ENCODE measurements at regions not wholly inside any gene's neighbourhood (a gene's known extent, or its start where the extent isn't known, plus 50 kb on each side); places are given as distances from the start of the nearest gene placed in this dataset.
A peak's percentile ranks its signal among the peaks of the same experiment; 100 is the strongest.

- ChIA-PET CTCF (no interaction called here), POLR2A (no interaction called here)
- Histone ChIP-seq H3K27ac (no peak overlapping the region), H3K4me1 (no peaks in the 10 kb centered on the region), H3K4me3 (no peak overlapping the region), H3K9me3 (no peaks in the 10 kb centered on the region), H3K4me2 (no peak overlapping the region)
- ATAC-seq, result no peak
- TF ChIP-seq JUN (IDR thresholded peaks at IDR 0.05) (no peak), POLR2A (IDR thresholded peaks at IDR 0.05; ENCODE audit: low read length) (no peak), CBX8 (IDR thresholded peaks at IDR 0.05) (no peak), CTCF (IDR thresholded peaks at IDR 0.05) (no peak), RCOR1 (IDR thresholded peaks at IDR 0.05; ENCODE audit: low read depth, low read length) (no peak), PBX3 (IDR thresholded peaks at IDR 0.05) (no peak), USF2 (IDR thresholded peaks at IDR 0.05) (no peak), ZC3H11A (IDR thresholded peaks at IDR 0.05) (no peak), NPAS2 (CRISPR knock-in tag; IDR thresholded peaks at IDR 0.05; ENCODE audit: borderline replicate concordance) (no peak), NR3C1 (IDR thresholded peaks at IDR 0.05) (no peak), HOXB5 (CRISPR knock-in tag; IDR thresholded peaks at IDR 0.05) (no peak), TFCP2L1 (CRISPR knock-in tag; IDR thresholded peaks at IDR 0.05) (no peak), CHD2 (IDR thresholded peaks at IDR 0.05; ENCODE audit: low read length, partially characterized antibody) (no peak), HOXB13 (CRISPR knock-in tag; IDR thresholded peaks at IDR 0.05; ENCODE audit: low read depth) (no peak), ZFP36 (IDR thresholded peaks at IDR 0.05; ENCODE audit: borderline replicate concordance, partially characterized antibody) (no peak)
- DNase-seq (ENCODE audit: low read depth in 1 of 2, low spot score in 1 of 2), result no peak
- FAIRE-seq, result no peak
These were observed 380.8 kb upstream of the CD180 start for GRCh38 chr5:67577424-67577823.

- POLR2A ChIA-PET, result no interaction called here
- no peak for FAIRE-seq
- H3K4me3 ChIP-seq, result no peak overlapping the region
- DNase-seq (ENCODE audit: low read depth in 1 of 2, low spot score in 1 of 2), result no peak
- H3K4me2 ChIP-seq, result no peak overlapping the region
- CTCF ChIA-PET, result no interaction called here
- TF ChIP-seq ESRRA (IDR thresholded peaks at IDR 0.05; ENCODE audit: borderline replicate concordance, low read length), result no peak
- no peak for TF ChIP-seq ZC3H11A (IDR thresholded peaks at IDR 0.05)
- TF ChIP-seq NR3C1 (IDR thresholded peaks at IDR 0.05), result no peak
- TF ChIP-seq PHF8 (IDR thresholded peaks at IDR 0.05; ENCODE audit: borderline replicate concordance, low read depth), result no peak
- no peak for TF ChIP-seq MAZ (IDR thresholded peaks at IDR 0.05; ENCODE audit: borderline replicate concordance, low read depth, low read length)
- TF ChIP-seq TP53 (CRISPR knock-in tag; IDR thresholded peaks at IDR 0.05), result no peak
- TF ChIP-seq RCOR1 (IDR thresholded peaks at IDR 0.05; ENCODE audit: low read depth, low read length), result no peak
- TF ChIP-seq CHD4 (IDR thresholded peaks at IDR 0.05; ENCODE audit: borderline replicate concordance), result no peak
- no peak for TF ChIP-seq CHD2 (IDR thresholded peaks at IDR 0.05; ENCODE audit: low read length, partially characterized antibody)
- no peak for TF ChIP-seq MAX (IDR thresholded peaks at IDR 0.05)
- no peaks in the 10 kb centered on the region for H3K9me3 ChIP-seq
- no peaks in the 10 kb centered on the region for H3K4me1 ChIP-seq
- 17% methylated on average over 2 of the region's 2 CpGs for WGBS (ENCODE audit: missing lambda C conversion rate)
- H3K27ac ChIP-seq, result no peak overlapping the region
- no peak for ATAC-seq
These were observed 379.5 kb upstream of the CD180 start for GRCh38 chr5:67576112-67576511.

GRCh38 chr5:67575087-67575486 lies 378.5 kb upstream of the CD180 start:
- no peak for ATAC-seq
- H3K27ac ChIP-seq, result no peak overlapping the region
- POLR2A ChIA-PET, result no interaction called here
- DNase-seq (ENCODE audit: low read depth in 1 of 2, low spot score in 1 of 2), result no peak
- H3K4me3 ChIP-seq, result no peak overlapping the region
- no peaks in the 10 kb centered on the region for H3K4me1 ChIP-seq
- no peak for FAIRE-seq
- no peaks in the 10 kb centered on the region for H3K9me3 ChIP-seq
- no peak for TF ChIP-seq MAX (IDR thresholded peaks at IDR 0.05)
- no peak for TF ChIP-seq CEBPB (IDR thresholded peaks at IDR 0.05)
- peak; percentile 58 for TF ChIP-seq NFE2L2 (conservative IDR thresholded peaks at IDR 0.05; ENCODE audit: low read length)
- TF ChIP-seq HEYL (CRISPR knock-in tag; IDR thresholded peaks at IDR 0.05), result no peak
- TF ChIP-seq MAFK (IDR thresholded peaks at IDR 0.05; ENCODE audit: partially characterized antibody), result peak; percentile 24
- no peak for TF ChIP-seq ZC3H11A (IDR thresholded peaks at IDR 0.05)
- no peak for TF ChIP-seq ZFP36 (IDR thresholded peaks at IDR 0.05; ENCODE audit: borderline replicate concordance, partially characterized antibody)
- no peak for TF ChIP-seq NR3C1 (IDR thresholded peaks at IDR 0.05)
- H3K4me2 ChIP-seq, result no peak overlapping the region
- CTCF ChIA-PET, result no interaction called here
- 18% methylated on average over 1 of the region's 1 CpG for WGBS (ENCODE audit: missing lambda C conversion rate)
